ENCODE measurements at regions not wholly inside any gene's neighbourhood (a gene's known extent, or its start where the extent isn't known, plus 50 kb on each side); places are given as distances from the start of the nearest gene placed in this dataset.

GRCh38 chr2:223217373-223217772, 165.4 kb downstream of the KCNE4 start:
- POLR2A ChIA-PET = no interaction called here
- no peak for DNase-seq (ENCODE audit: low spot score)
- H3K36me3 Mint-ChIP-seq = no peaks in the 10 kb centered on the region
- no peak overlapping the region for H3K27ac Mint-ChIP-seq
- no peak for TF ChIP-seq JUN (CRISPR knock-in tag; IDR thresholded peaks at IDR 0.05)
- no peak for TF ChIP-seq OVOL2 (CRISPR knock-in tag; IDR thresholded peaks at IDR 0.05; ENCODE audit: borderline replicate concordance)
- TF ChIP-seq USF1 (CRISPR knock-in tag; IDR thresholded peaks at IDR 0.05) = no peak
- no peak for TF ChIP-seq NFATC4 (CRISPR knock-in tag; IDR thresholded peaks at IDR 0.05)
- no peak for TF ChIP-seq KAT7 (CRISPR knock-in tag; IDR thresholded peaks at IDR 0.05; ENCODE audit: borderline replicate concordance)
- no peak for TF ChIP-seq JAZF1 (CRISPR knock-in tag; IDR thresholded peaks at IDR 0.05)
- no peak for TF ChIP-seq ATF6 (CRISPR knock-in tag; IDR thresholded peaks at IDR 0.05)
- TF ChIP-seq AR (CRISPR knock-in tag; IDR thresholded peaks at IDR 0.05) = no peak
- TF ChIP-seq ELF4 (CRISPR knock-in tag; IDR thresholded peaks at IDR 0.05; ENCODE audit: low read depth) = no peak
- TF ChIP-seq MXD4 (CRISPR knock-in tag; IDR thresholded peaks at IDR 0.05; ENCODE audit: borderline replicate concordance) = no peak
- TF ChIP-seq ZBTB43 (CRISPR knock-in tag; IDR thresholded peaks at IDR 0.05) = no peak
- no peak for TF ChIP-seq GABPB1 (CRISPR knock-in tag; IDR thresholded peaks at IDR 0.05)
- no peak for TF ChIP-seq TP53 (CRISPR knock-in tag; IDR thresholded peaks at IDR 0.05)
- TF ChIP-seq FOXJ3 (CRISPR knock-in tag; IDR thresholded peaks at IDR 0.05; ENCODE audit: borderline replicate concordance) = no peak
- TF ChIP-seq TEAD4 (CRISPR knock-in tag; IDR thresholded peaks at IDR 0.05) = no peak
- TF ChIP-seq IRF2 (CRISPR knock-in tag; IDR thresholded peaks at IDR 0.05; ENCODE audit: borderline replicate concordance, low read depth) = no peak
- TF ChIP-seq E2F5 (CRISPR knock-in tag; IDR thresholded peaks at IDR 0.05) = no peak
- TF ChIP-seq STAT6 (CRISPR knock-in tag; conservative IDR thresholded peaks at IDR 0.05; ENCODE audit: low read depth) = no peak
- no peaks in the 10 kb centered on the region; the same call in 1 of the 2 replicates for H3K9me3 Mint-ChIP-seq
- ATAC-seq = no peak
- H3K4me3 Mint-ChIP-seq = no peak overlapping the region
- H3K27me3 Mint-ChIP-seq (ENCODE audit: low read depth) = no peaks in the 10 kb centered on the region
- CTCF ChIA-PET = no interaction called here
- peaks cover 31% of the 10 kb centered on the region for H3K4me1 Mint-ChIP-seq
